Pancreas (tissue), 10 donors: ENCODE measurements at regions not wholly inside any gene's neighbourhood (a gene's known extent, or its start where the extent isn't known, plus 50 kb on each side); places are given as distances from the start of the nearest gene placed in this dataset.

ENCODE experiments used
- ATAC-seq, 4 donors: fragments of 200-7000 bp; cut with Tn5 transposase; one replicate each; pipeline versions ENCODE4 v1.8.0 to v1.9.1; 2020; ENCODE audit warnings: mild to moderate bottlenecking in 4 of 4, moderate library complexity in 4 of 4
- DNase-seq, 6 donors: peaks; one replicate each; pipeline ENCODE4 v3.0.0-alpha.2; 2020
- FAIRE-seq: peaks from 2 replicates; lab custom pipeline; 2012; peaks lifted over from hg19 to GRCh38; lab: Jason Lieb, UNC
- H3K27ac ChIP-seq, 4 donors: fragments of 200-600 bp; sonication (generic); 1 replicate in 3 of 4; 2 replicates in 1 of 4; pipeline versions ENCODE4 v1.5.0 to v1.8.0; 2020
- H3K27me3 ChIP-seq, 4 donors: fragments of 200-600 bp; one replicate each; pipeline ENCODE4 v1.8.0; 2021
- H3K36me3 ChIP-seq, 3 donors: fragments of 200-600 bp; sonication (generic) in 1 of 3; one replicate each; pipeline versions ENCODE4 v1.5.0 to v1.8.0; 2020 to 2021
- H3K4me1 ChIP-seq, 3 donors: fragments of 200-600 bp; one replicate each; pipeline ENCODE4 v1.8.0; 2021
- H3K4me3 ChIP-seq, 4 donors: fragments of 200-600 bp; sonication (generic) in 2 of 4; one replicate each; pipeline versions ENCODE4 v1.5.0 to v1.8.0; 2020 to 2021
- H3K9me3 ChIP-seq, 4 donors: fragments of 200-600 bp; one replicate each; pipeline ENCODE4 v1.8.0; 2021
- CTCF ChIP-seq, 4 donors: fragments of 200-600 bp; sonication (generic) in 3 of 4; IDR thresholded peaks; one replicate each; pipeline versions ENCODE4 v1.5.0 to v1.8.0; 2021; ENCODE audit warnings: antibody characterized with exemption in 4 of 4
- WGBS, 2 donors: extraction: QIAGEN DNeasy Blood & Tissue Kit; methylation state at CpG; one replicate each; pipeline ENCODE4 v1.1.7; 2013; 5-methylcytosine and 5-hydroxymethylcytosine counted together
- intact Hi-C, 3 donors: fragments of 100-400 bp; cut with DNase I; formaldehyde crosslinking; loops; one replicate each; pipeline versions ENCODE4 v1.11.1 to v1.14.2; 2022
- donor health status: healthy with polysubstance abuse.
- donor health status: DM: no; HTN: no; CAD: no; lungs with moderate emphysema.
- donor health status: DM: no; HTN: no; CAD: no.
- donor health status: control.
- donor health status: control.
- donor health status: Bipolar disorder and iron deficiency.
- donor health status: DM: yes; HTN: yes; CAD: no.
- donor health status: DM: no; HTN: no; CAD: no.
- donor health status: DM: no; HTN: no; CAD: no.
- donor health status: DM: yes; HTN: yes; CAD: no.

- FAIRE-seq (no peak), DNase-seq (no peak), ATAC-seq (no peak)
- 72 to 78% methylated on average over 11 of the region's 11 CpGs for WGBS, 2 donors
- intact Hi-C loops, result no loop called here
- Histone ChIP-seq H3K4me1 (no peaks in the 10 kb centered on the region), H3K36me3 (no peaks in the 10 kb centered on the region), H3K9me3 (no peaks in the 10 kb centered on the region), H3K27ac (no peak overlapping the region), H3K4me3 (no peak overlapping the region), H3K27me3 (no peaks in the 10 kb centered on the region)
- TF ChIP-seq CTCF (IDR thresholded peaks at IDR 0.05), result no peak
These were observed 260.5 kb downstream of the C12orf50 start for GRCh38 chr12:87768501-87769287.

- no peaks in the 10 kb centered on the region for H3K4me1 ChIP-seq
- H3K27me3 ChIP-seq, result no peaks in the 10 kb centered on the region
- no peak for DNase-seq
- H3K36me3 ChIP-seq, result no peaks in the 10 kb centered on the region
- no peak overlapping the region for H3K27ac ChIP-seq
- TF ChIP-seq CTCF (IDR thresholded peaks at IDR 0.05), result no peak
- no peak for FAIRE-seq
- no peak overlapping the region for H3K4me3 ChIP-seq
- ATAC-seq, result no peak
- no peaks in the 10 kb centered on the region for H3K9me3 ChIP-seq
- intact Hi-C loops, result no loop called here
These were observed 263.2 kb downstream of the C12orf50 start for GRCh38 chr12:87766044-87766443.

GRCh38 chr12:87760943-87761342 lies 268.3 kb downstream of the C12orf50 start:
- Histone ChIP-seq H3K27ac (no peak overlapping the region), H3K36me3 (no peaks in the 10 kb centered on the region), H3K4me1 (no peaks in the 10 kb centered on the region), H3K9me3 (no peaks in the 10 kb centered on the region), H3K27me3 (no peaks in the 10 kb centered on the region), H3K4me3 (no peak overlapping the region)
- ATAC-seq, result no peak
- intact Hi-C loops, result no loop called here
- DNase-seq, result no peak
- no peak for FAIRE-seq
- no peak for TF ChIP-seq CTCF (IDR thresholded peaks at IDR 0.05)
- 77 to 78% methylated on average over 2 of the region's 2 CpGs for WGBS, 2 donors

- H3K4me3 ChIP-seq, result no peak overlapping the region
- DNase-seq (no peak), ATAC-seq (no peak), FAIRE-seq (no peak)
- H3K27me3 ChIP-seq, result no peaks in the 10 kb centered on the region
- no peak overlapping the region for H3K27ac ChIP-seq
- no peaks in the 10 kb centered on the region for H3K36me3 ChIP-seq
- peaks cover 0 to 5% (median 3%) of the 10 kb centered on the region in 3 donors for H3K4me1 ChIP-seq
- H3K9me3 ChIP-seq, result no peaks in the 10 kb centered on the region
- TF ChIP-seq CTCF (IDR thresholded peaks at IDR 0.05), result no peak
- intact Hi-C loops, result no loop called here
These were observed 270.9 kb downstream of the C12orf50 start for GRCh38 chr12:87758271-87758670.

GRCh38 chr12:87756721-87757120 lies 272.5 kb downstream of the C12orf50 start:
- ATAC-seq (no peak), DNase-seq (no peak), FAIRE-seq (no peak)
- intact Hi-C loops, result no loop called here
- H3K4me1 ChIP-seq, result peaks cover 0 to 10% (median 3%) of the 10 kb centered on the region in 3 donors
- no peak overlapping the region for H3K27ac ChIP-seq
- no peaks in the 10 kb centered on the region for H3K36me3 ChIP-seq
- no peaks in the 10 kb centered on the region for H3K9me3 ChIP-seq
- WGBS, 2 donors, result 98 to 99% methylated on average over 3 of the region's 3 CpGs
- no peak for TF ChIP-seq CTCF (IDR thresholded peaks at IDR 0.05)
- H3K27me3 ChIP-seq, result no peaks in the 10 kb centered on the region
- no peak overlapping the region for H3K4me3 ChIP-seq
